K562 (cell line): ENCODE measurements at regions not wholly inside any gene's neighbourhood (a gene's known extent, or its start where the extent isn't known, plus 50 kb on each side); places are given as distances from the start of the nearest gene placed in this dataset.

Experiments
- BRCA1 ChIP-seq, 2 experiments: fragments of 450-650 bp in 1 of 2; sonication (generic) in 1 of 2; formaldehyde crosslinking in 1 of 2; IDR thresholded peaks; 2 replicates each; pipeline versions ENCODE4 v1.5.0 to v1.6.1; 2017 to 2020; ENCODE audit warnings: mild to moderate bottlenecking in 1 of 2, missing genetic modification reagents in 1 of 2
- CTCF ChIP-seq, 3 experiments: IDR thresholded peaks in 2 of 3; conservative IDR thresholded peaks in 1 of 3; 2 replicates each; pipeline ENCODE4 v1.5.1; 2011 to 2012; ENCODE audit warnings: low read length in 3 of 3, mild to moderate bottlenecking in 3 of 3, control low read depth in 2 of 3, improper control_type of control experiment in 1 of 3, inconsistent platforms in 1 of 3, low read depth in 1 of 3, mixed read lengths in 1 of 3, moderate library complexity in 1 of 3; ENCODE audit not compliant: insufficient read depth in 2 of 3
- E2F1 ChIP-seq: sonication (generic); formaldehyde crosslinking; IDR thresholded peaks from 2 replicates; pipeline ENCODE4 v1.8.1; 2023; ENCODE audit warnings: mild to moderate bottlenecking, missing genetic modification reagents, moderate library complexity
- EP300 ChIP-seq: IDR thresholded peaks from 2 replicates; pipeline ENCODE4 v1.6.1; 2012; ENCODE audit warnings: low read length, improper control_type of control experiment
- EZH2 ChIP-seq: IDR thresholded peaks from 2 replicates; pipeline ENCODE4 v1.6.1; 2012; ENCODE audit warnings: low read depth, mild to moderate bottlenecking, inconsistent platforms, low read length, borderline replicate concordance
- MYC ChIP-seq, 2 experiments: fragments of 250-450 bp in 1 of 2; sonication (Bioruptor Pico) in 1 of 2; IDR thresholded peaks; 2 replicates each; pipeline versions ENCODE4 v1.5.1 to v1.6.1; 2012 to 2021; ENCODE audit warnings: low read depth in 2 of 2, borderline replicate concordance in 1 of 2, improper control_type of control experiment in 1 of 2, low read length in 1 of 2, mild to moderate bottlenecking in 1 of 2, moderate library complexity in 1 of 2
- POLR2A ChIP-seq: fragments of 450-650 bp; conservative IDR thresholded peaks from 2 replicates; pipeline ENCODE4 v1.6.1; 2016
- SRSF1 ChIP-seq: fragments of 200-400 bp; formaldehyde crosslinking; IDR thresholded peaks from 2 replicates; pipeline ENCODE4 v1.6.1; 2017; ENCODE audit warnings: mild to moderate bottlenecking, low read depth, low read length, moderate library complexity
- TAF1 ChIP-seq: IDR thresholded peaks from 2 replicates; pipeline ENCODE4 v1.6.1; 2011; ENCODE audit warnings: mild to moderate bottlenecking, low read length, moderate library complexity; ENCODE audit not compliant: insufficient read depth, control insufficient read depth, severe bottlenecking; ENCODE audit errors: extremely low read depth
- TCF7 ChIP-seq: sonication (generic); IDR thresholded peaks from 2 replicates; pipeline ENCODE4 v1.6.1; 2016; ENCODE audit warnings: antibody characterized with exemption, borderline replicate concordance
- TEAD4 ChIP-seq, 2 experiments: sonication (generic) in 1 of 2; formaldehyde crosslinking in 1 of 2; IDR thresholded peaks; 2 replicates each; pipeline versions ENCODE4 v1.6.1 to v1.8.0; 2012 to 2022; ENCODE audit warnings: borderline replicate concordance in 1 of 2, inconsistent platforms in 1 of 2, low read length in 1 of 2, mild to moderate bottlenecking in 1 of 2, missing genetic modification reagents in 1 of 2
- THAP7 ChIP-seq: fragments of 250-450 bp; sonication (Bioruptor Pico); IDR thresholded peaks from 2 replicates; pipeline ENCODE4 v1.5.0; 2021
- ZFP1 ChIP-seq: fragments of 450-650 bp; formaldehyde crosslinking; IDR thresholded peaks from 2 replicates; pipeline ENCODE4 v1.4.0; 2020; ENCODE audit warnings: mild to moderate bottlenecking, mixed read lengths

GRCh38 chr12:33663000-33663654 is 223.5 kb upstream of the SYT10 start:
- TF ChIP-seq TAF1 (no peak), E2F1 (CRISPR knock-in tag) (no peak), EZH2 (no peak), POLR2A (no peak), BRCA1 (IDR thresholded peaks at IDR 0.05) (no peak), BRCA1 (CRISPR knock-in tag; IDR thresholded peaks at IDR 0.05) (no peak), EP300 (no peak), TEAD4 (IDR thresholded peaks at IDR 0.05; ENCODE audit: low read length) (no peak), TEAD4 (CRISPR knock-in tag; IDR thresholded peaks at IDR 0.05; ENCODE audit: borderline replicate concordance) (no peak), THAP7 (CRISPR knock-in tag) (no peak), TCF7 (no peak), SRSF1 (no peak), CTCF (IDR thresholded peaks at IDR 0.05 in 2 of 3, conservative IDR thresholded peaks at IDR 0.05 in 1 of 3; ENCODE audit: insufficient read depth in 2 of 3, low read depth in 1 of 3, low read length in 3 of 3) (no peak), ZFP1 (CRISPR knock-in tag) (no peak), MYC (IDR thresholded peaks at IDR 0.05; ENCODE audit: low read depth, low read length) (no peak), MYC (CRISPR knock-in tag; IDR thresholded peaks at IDR 0.05; ENCODE audit: borderline replicate concordance, low read depth) (no peak)
